ENCODE measurements at regions not wholly inside any gene's neighbourhood (a gene's known extent, or its start where the extent isn't known, plus 50 kb on each side); places are given as distances from the start of the nearest gene placed in this dataset.

DNA sequence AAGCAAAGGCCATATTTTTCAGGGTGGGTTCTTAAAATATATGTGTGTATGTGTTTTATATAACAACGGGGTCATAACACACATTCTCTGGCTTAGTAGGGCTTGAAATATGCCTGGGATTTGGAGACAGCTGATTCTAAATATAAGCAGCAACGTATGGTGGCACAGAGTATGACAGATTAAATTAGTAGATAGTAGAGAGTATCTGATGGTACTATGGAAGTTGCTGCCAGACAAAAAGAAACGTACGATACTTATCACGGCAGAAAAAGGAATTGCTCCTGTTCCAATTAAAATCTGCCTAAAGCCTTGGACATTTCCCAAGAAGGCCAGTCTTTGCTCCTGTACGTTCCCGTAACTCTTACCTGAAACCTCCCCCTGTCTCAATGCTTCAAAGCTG is 607.9 kb upstream of the ID2 start:
- TF ChIP-seq, protein P1, sequence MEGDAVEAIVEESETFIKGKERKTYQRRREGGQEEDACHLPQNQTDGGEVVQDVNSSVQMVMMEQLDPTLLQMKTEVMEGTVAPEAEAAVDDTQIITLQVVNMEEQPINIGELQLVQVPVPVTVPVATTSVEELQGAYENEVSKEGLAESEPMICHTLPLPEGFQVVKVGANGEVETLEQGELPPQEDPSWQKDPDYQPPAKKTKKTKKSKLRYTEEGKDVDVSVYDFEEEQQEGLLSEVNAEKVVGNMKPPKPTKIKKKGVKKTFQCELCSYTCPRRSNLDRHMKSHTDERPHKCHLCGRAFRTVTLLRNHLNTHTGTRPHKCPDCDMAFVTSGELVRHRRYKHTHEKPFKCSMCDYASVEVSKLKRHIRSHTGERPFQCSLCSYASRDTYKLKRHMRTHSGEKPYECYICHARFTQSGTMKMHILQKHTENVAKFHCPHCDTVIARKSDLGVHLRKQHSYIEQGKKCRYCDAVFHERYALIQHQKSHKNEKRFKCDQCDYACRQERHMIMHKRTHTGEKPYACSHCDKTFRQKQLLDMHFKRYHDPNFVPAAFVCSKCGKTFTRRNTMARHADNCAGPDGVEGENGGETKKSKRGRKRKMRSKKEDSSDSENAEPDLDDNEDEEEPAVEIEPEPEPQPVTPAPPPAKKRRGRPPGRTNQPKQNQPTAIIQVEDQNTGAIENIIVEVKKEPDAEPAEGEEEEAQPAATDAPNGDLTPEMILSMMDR (IDR thresholded peaks at IDR 0.05 in 2 of 3, conservative IDR thresholded peaks at IDR 0.05 in 1 of 3; ENCODE audit: borderline replicate concordance in 1 of 3, insufficient read depth in 1 of 3, low read depth in 2 of 3, low read length in 2 of 3): no peak
- TF ChIP-seq POLR2A (IDR thresholded peaks at IDR 0.05; ENCODE audit: borderline replicate concordance, extremely low read depth, insufficient read depth, insufficient read length): no peak
- no peak for TF ChIP-seq EZH2 (IDR thresholded peaks at IDR 0.05)
- no peak for TF ChIP-seq ZFX (IDR thresholded peaks at IDR 0.05)
- no peak for TF ChIP-seq POLR2AphosphoS5 (IDR thresholded peaks at IDR 0.05; ENCODE audit: low read depth, low read length)
- TF ChIP-seq, protein P2, sequence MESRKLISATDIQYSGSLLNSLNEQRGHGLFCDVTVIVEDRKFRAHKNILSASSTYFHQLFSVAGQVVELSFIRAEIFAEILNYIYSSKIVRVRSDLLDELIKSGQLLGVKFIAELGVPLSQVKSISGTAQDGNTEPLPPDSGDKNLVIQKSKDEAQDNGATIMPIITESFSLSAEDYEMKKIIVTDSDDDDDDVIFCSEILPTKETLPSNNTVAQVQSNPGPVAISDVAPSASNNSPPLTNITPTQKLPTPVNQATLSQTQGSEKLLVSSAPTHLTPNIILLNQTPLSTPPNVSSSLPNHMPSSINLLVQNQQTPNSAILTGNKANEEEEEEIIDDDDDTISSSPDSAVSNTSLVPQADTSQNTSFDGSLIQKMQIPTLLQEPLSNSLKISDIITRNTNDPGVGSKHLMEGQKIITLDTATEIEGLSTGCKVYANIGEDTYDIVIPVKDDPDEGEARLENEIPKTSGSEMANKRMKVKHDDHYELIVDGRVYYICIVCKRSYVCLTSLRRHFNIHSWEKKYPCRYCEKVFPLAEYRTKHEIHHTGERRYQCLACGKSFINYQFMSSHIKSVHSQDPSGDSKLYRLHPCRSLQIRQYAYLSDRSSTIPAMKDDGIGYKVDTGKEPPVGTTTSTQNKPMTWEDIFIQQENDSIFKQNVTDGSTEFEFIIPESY (IDR thresholded peaks at IDR 0.05; ENCODE audit: extremely low read depth, insufficient replicate concordance, low read length): no peak
- TF ChIP-seq EZH2phosphoT487 (IDR thresholded peaks at IDR 0.05; ENCODE audit: borderline replicate concordance): no peak
